ENCODE measurements at regions not wholly inside any gene's neighbourhood (a gene's known extent, or its start where the extent isn't known, plus 50 kb on each side); places are given as distances from the start of the nearest gene placed in this dataset.

DNA sequence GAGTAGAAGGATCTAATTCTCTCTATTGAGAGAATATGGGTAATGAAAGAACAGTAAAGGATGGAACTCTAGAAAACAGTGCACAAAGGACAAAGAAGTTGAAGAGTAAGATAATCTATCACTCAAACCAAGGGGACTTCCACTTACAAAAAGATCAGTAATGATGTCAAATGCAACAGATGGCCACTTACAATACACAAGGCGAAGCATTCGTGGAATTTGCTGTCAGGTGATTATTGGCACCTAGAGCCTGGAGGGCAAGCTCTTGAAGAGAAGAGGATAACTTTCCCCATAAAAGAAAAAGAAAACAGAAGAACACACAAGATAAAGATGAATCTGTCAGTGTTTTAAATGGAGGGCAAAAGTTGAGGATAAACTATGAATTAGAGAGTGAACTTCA is 256.0 kb upstream of the TCF21 start:
- TF ChIP-seq, protein P1, sequence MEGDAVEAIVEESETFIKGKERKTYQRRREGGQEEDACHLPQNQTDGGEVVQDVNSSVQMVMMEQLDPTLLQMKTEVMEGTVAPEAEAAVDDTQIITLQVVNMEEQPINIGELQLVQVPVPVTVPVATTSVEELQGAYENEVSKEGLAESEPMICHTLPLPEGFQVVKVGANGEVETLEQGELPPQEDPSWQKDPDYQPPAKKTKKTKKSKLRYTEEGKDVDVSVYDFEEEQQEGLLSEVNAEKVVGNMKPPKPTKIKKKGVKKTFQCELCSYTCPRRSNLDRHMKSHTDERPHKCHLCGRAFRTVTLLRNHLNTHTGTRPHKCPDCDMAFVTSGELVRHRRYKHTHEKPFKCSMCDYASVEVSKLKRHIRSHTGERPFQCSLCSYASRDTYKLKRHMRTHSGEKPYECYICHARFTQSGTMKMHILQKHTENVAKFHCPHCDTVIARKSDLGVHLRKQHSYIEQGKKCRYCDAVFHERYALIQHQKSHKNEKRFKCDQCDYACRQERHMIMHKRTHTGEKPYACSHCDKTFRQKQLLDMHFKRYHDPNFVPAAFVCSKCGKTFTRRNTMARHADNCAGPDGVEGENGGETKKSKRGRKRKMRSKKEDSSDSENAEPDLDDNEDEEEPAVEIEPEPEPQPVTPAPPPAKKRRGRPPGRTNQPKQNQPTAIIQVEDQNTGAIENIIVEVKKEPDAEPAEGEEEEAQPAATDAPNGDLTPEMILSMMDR (IDR thresholded peaks at IDR 0.05), result no peak
- no peak for TF ChIP-seq POLR2A (IDR thresholded peaks at IDR 0.05; ENCODE audit: low read depth)
